AG09319 (cell line): ENCODE measurements at regions not wholly inside any gene's neighbourhood (a gene's known extent, or its start where the extent isn't known, plus 50 kb on each side); places are given as distances from the start of the nearest gene placed in this dataset.

ENCODE experiments used
- DNase-seq: peaks from one replicate; pipeline ENCODE4 v3.0.0-alpha.2; 2010; ENCODE audit warnings: low read depth; ENCODE audit errors: extremely low read depth
- TF ChIP-seq, protein P1 (sequence below): IDR thresholded peaks from 2 replicates; pipeline ENCODE4 v1.5.1; 2011; ENCODE audit warnings: low read depth, mild to moderate bottlenecking, inconsistent platforms, low read length, moderate library complexity

DNA sequence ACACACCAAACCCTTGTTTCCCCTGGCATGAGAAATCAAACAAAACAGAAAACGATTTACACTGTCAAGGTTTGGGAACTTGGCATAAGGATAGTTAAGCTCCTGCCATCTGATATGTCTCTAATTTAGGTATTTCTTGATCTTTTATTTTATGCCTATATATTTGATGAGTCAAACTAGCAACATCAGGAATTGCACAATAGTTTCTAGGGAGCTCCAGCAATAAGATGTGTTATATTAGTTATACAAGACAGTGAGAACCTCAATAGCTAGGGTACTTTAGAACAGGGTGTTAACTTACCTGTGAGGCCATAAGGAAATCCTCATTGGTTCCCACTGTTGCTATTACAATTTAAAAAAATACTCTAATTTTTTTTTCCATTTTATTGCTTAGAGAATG is 474.2 kb downstream of the GBA3 start:
- TF ChIP-seq, protein P1, sequence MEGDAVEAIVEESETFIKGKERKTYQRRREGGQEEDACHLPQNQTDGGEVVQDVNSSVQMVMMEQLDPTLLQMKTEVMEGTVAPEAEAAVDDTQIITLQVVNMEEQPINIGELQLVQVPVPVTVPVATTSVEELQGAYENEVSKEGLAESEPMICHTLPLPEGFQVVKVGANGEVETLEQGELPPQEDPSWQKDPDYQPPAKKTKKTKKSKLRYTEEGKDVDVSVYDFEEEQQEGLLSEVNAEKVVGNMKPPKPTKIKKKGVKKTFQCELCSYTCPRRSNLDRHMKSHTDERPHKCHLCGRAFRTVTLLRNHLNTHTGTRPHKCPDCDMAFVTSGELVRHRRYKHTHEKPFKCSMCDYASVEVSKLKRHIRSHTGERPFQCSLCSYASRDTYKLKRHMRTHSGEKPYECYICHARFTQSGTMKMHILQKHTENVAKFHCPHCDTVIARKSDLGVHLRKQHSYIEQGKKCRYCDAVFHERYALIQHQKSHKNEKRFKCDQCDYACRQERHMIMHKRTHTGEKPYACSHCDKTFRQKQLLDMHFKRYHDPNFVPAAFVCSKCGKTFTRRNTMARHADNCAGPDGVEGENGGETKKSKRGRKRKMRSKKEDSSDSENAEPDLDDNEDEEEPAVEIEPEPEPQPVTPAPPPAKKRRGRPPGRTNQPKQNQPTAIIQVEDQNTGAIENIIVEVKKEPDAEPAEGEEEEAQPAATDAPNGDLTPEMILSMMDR = no peak
- DNase-seq = no peak

DNA sequence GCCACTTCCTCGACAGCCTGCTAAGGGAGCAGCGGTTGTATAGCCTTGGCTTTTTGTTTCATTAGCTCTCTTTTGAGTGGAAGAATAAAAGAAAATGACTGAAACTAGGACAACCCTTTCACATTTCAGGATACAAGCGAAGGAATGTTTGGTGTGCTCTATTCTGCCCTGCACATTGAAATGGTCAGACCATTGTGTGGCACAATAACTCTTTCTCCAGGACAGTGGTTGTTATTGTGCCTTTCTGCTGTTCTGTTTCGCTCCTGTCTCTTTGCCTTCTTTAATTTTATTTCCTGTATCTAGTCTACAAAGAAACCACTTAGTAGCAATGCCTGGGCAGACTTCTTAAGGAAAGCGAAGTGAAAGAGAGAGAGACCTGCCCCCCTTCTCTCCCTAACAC is 473.7 kb downstream of the GBA3 start:
- TF ChIP-seq, protein P1 = no peak
- DNase-seq = no peak

DNA sequence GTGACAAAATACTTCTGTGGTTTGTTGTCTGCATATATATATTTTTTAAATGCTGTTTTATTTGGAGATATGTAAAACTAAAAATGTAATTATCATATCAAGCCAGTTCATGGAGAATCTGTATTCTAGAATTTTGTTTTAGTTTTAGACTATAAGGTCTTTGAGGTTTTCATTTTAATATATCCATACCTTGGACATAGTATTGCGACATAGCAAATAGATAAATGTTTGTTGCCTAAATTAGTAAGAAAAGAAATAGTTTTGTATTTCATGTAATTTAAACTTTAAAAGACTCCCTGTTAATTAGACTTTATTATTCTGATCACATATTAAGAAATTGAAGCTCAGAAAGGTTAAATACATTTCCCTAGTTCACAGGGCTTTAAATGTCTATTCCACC is 472.9 kb downstream of the GBA3 start:
- TF ChIP-seq, protein P1 = no peak
- no peak for DNase-seq

DNA sequence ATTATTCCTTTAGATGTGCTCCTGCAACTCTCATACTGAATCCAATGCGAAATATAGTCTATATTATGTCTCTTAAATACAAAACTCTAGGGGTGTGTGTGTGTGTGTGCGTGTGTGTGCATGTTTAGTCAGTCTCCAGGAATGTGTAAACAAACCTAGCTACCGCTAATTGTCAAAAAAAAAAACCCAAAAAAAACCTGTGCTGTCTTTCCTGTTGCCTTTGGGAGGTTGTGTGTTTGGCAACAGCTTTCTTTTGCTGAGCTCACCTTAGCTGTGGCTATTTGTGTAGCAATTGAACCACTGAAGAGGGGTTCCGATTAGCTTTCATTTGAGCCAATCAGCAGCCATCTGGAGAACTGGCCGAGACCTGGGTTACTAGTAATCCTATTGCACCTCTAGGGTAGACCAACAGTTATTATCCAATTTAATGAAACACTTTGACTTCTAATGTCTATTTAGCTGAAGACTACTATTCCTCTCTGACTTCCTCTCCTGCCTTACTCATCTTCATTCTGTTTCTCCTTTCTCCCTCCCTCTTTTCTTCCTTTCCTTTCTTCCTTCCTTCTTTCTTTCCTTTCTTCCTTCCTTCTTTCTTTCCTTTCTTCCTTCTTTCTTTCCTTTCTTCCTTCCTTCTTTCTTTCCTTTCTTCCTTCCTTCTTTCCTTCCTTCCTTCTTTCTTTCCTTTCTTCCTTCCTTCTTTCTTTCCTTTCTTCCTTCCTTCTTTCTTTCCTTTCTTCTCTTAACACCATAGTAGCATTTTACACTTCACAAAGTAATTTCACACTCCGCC is 471.1 kb downstream of the GBA3 start:
- TF ChIP-seq, protein P1 = no peak
- DNase-seq = no peak

DNA sequence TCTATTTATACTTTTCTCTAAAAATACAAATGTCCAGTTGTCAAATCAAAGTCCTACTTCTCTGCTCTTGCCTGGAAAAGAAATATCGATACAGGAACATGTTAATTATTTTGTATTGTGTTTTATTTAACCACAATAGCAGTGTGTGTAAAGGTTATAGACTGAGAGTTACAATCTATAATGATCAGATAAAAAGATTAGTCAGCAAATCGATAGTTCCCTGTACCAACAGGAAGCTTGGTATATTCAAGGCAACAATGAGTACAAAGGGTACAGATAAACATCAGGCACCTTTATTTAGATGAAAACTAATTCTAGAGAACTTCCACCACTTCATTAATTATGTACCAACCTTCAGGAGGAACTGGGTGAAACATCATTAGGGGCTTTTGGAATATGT is 469.5 kb downstream of the GBA3 start:
- DNase-seq = no peak
- TF ChIP-seq, protein P1 = no peak

DNA sequence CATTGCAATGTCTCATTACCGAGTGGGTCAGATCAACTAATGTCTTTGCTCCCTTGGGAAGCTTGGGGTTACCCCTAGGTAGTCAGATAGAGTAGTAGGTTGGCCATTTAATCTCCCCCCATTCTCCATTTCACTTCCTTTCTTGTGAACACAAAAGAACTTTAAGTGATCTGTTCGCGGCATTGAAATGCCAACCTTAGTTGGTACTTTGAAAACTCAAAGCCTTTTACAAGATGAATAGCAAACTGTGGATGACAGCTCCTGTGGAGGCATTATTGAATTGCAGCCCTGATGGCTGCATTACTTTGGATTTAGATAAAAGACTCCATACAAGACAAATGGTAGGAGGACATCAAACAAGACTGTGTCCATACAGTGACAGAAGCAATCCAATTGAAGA is 469.1 kb downstream of the GBA3 start:
- DNase-seq = no peak
- TF ChIP-seq, protein P1 = no peak

DNA sequence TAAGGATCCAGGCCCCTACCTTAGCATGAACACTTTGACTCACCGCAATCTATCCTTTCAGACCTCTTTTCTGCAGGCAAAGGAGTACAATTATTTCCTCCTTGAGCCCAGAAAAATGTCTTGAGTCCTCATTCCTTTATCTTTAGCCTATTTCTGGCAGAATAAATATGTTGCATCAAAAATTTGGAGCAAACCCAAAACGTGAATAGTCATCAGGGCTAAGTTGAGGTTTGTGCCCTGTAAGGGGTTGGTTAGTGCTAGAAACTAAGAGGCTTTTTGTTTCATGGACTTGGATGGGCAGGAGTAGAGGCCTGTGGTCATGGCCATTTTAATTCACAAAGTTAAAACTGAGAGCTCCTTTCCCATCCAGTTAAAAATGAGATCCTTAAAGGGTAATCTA is 460.3 kb downstream of the GBA3 start:
- DNase-seq = no peak
- TF ChIP-seq, protein P1 = no peak
